ENCODE measurements at regions not wholly inside any gene's neighbourhood (a gene's known extent, or its start where the extent isn't known, plus 50 kb on each side); places are given as distances from the start of the nearest gene placed in this dataset.

DNA sequence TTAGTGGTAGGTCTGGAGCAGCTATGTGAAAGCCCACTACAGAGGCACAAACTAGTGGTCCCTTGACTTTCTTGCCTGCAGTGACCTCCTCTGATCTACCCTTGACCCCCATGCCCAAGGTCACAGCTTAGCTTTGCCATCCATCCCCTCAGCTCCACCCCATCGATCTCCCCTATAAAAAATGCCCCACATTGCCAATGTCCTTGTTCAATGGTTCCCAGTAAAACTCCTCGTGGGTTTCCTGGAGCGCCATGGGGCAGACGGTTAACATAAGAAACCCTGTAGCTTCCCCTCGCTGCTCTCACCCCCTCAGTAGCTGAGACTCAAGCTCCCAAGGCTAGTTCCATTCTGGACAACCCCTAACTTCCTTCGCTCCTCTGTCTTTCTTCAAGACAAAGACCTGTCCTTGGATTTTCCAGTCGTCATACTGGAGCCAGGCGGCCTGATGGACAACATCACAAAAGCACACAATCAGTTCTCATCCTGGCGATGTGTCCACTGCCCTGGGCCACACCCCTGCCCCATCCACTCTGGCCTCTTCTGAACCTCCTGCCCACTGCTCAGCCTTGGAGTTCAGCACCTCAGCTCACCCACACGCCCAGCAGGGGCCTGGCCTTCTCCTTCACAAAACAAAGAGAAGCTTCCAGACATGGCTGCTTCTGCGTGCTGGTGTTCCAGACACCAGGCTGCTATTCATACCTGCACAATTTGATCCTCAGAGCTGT is 1429.3 kb downstream of the BRD1 start:
- TF ChIP-seq EZH2phosphoT487 (IDR thresholded peaks at IDR 0.05; ENCODE audit: insufficient read depth, low read depth) (no peak), EZH2 (IDR thresholded peaks at IDR 0.05; ENCODE audit: insufficient read depth, poor library complexity, severe bottlenecking) (no peak)
